HepG2 (cell line): ENCODE measurements at regions not wholly inside any gene's neighbourhood (a gene's known extent, or its start where the extent isn't known, plus 50 kb on each side); places are given as distances from the start of the nearest gene placed in this dataset.

Experiments
- CAMTA2 ChIP-seq: sonication (generic); formaldehyde crosslinking; IDR thresholded peaks from 2 replicates; pipeline ENCODE4 v1.4.0; 2020; ENCODE audit warnings: mild to moderate bottlenecking, missing genetic modification reagents, borderline replicate concordance
- DNMT3B ChIP-seq: conservative IDR thresholded peaks from 2 replicates; pipeline ENCODE4 v1.6.1; 2016; ENCODE audit warnings: missing biosample characterization, control low read depth
- KDM5A ChIP-seq: fragments of 200-600 bp; sonication (generic); IDR thresholded peaks from 2 replicates; pipeline ENCODE4 v1.7.0; 2018; ENCODE audit warnings: antibody characterized with exemption, mild to moderate bottlenecking, low read length, borderline replicate concordance
- MBD4 ChIP-seq: IDR thresholded peaks from 2 replicates; pipeline ENCODE4 v1.6.1; 2012; ENCODE audit warnings: low read length, inconsistent platforms, borderline replicate concordance
- MEIS1 ChIP-seq: sonication (generic); formaldehyde crosslinking; IDR thresholded peaks from 2 replicates; pipeline ENCODE4 v1.9.0; 2021; ENCODE audit warnings: mild to moderate bottlenecking, missing genetic modification reagents, moderate library complexity, borderline replicate concordance
- MZF1 ChIP-seq: sonication (generic); formaldehyde crosslinking; IDR thresholded peaks from 2 replicates; pipeline ENCODE4 v1.8.1; 2023; ENCODE audit warnings: mild to moderate bottlenecking, missing genetic modification reagents, borderline replicate concordance
- NAIF1 ChIP-seq: sonication (generic); formaldehyde crosslinking; IDR thresholded peaks from 2 replicates; pipeline ENCODE4 v1.5.0; 2020; ENCODE audit warnings: mild to moderate bottlenecking, missing genetic modification reagents, borderline replicate concordance
- SMYD3 ChIP-seq: sonication (generic); formaldehyde crosslinking; IDR thresholded peaks from 2 replicates; pipeline ENCODE4 v1.8.1; 2023; ENCODE audit warnings: mild to moderate bottlenecking, missing genetic modification reagents
- ZNF333 ChIP-seq: sonication (generic); formaldehyde crosslinking; IDR thresholded peaks from 2 replicates; pipeline ENCODE4 v1.4.0; 2020; ENCODE audit warnings: mild to moderate bottlenecking, missing genetic modification reagents, borderline replicate concordance
- ZNF367 ChIP-seq: sonication (generic); formaldehyde crosslinking; IDR thresholded peaks from 2 replicates; pipeline ENCODE4 v1.4.0; 2020; ENCODE audit warnings: missing genetic modification reagents, borderline replicate concordance
- ZNF382 ChIP-seq: sonication (generic); formaldehyde crosslinking; IDR thresholded peaks from 2 replicates; pipeline ENCODE4 v1.5.0; 2020; ENCODE audit warnings: missing genetic modification reagents, mild to moderate bottlenecking, borderline replicate concordance
- ZNF44 ChIP-seq: sonication (generic); formaldehyde crosslinking; IDR thresholded peaks from 2 replicates; pipeline ENCODE4 v1.5.1; 2020; ENCODE audit warnings: mild to moderate bottlenecking, missing genetic modification reagents
- ZNF496 ChIP-seq: sonication (generic); formaldehyde crosslinking; IDR thresholded peaks from 2 replicates; pipeline ENCODE4 v1.8.1; 2023; ENCODE audit warnings: mild to moderate bottlenecking, moderate library complexity, missing genetic modification reagents; ENCODE audit not compliant: insufficient replicate concordance
- ZNF556 ChIP-seq: sonication (generic); formaldehyde crosslinking; IDR thresholded peaks from 2 replicates; pipeline ENCODE4 v1.4.0; 2020; ENCODE audit warnings: mild to moderate bottlenecking, missing genetic modification reagents, borderline replicate concordance
- ZNF672 ChIP-seq: sonication (generic); formaldehyde crosslinking; IDR thresholded peaks from 2 replicates; pipeline ENCODE4 v1.8.1; 2022; ENCODE audit warnings: missing genetic modification reagents
- TF ChIP-seq, protein P1 (sequence below): sonication (generic); formaldehyde crosslinking; IDR thresholded peaks from 2 replicates; pipeline ENCODE4 v1.5.1; 2020; ENCODE audit warnings: mild to moderate bottlenecking, missing genetic modification reagents, moderate library complexity
- TF ChIP-seq, protein P2 (sequence below): sonication (generic); formaldehyde crosslinking; IDR thresholded peaks from 2 replicates; pipeline ENCODE4 v1.5.0; 2020; ENCODE audit warnings: missing genetic modification reagents
- TF ChIP-seq, protein P3 (sequence below), 2 experiments: sonication (generic) in 1 of 2; formaldehyde crosslinking in 1 of 2; IDR thresholded peaks; 2 replicates each; pipeline versions ENCODE4 v1.6.1 to v1.9.0; 2014 to 2022; ENCODE audit warnings: antibody characterized with exemption in 1 of 2, borderline replicate concordance in 1 of 2, inconsistent platforms in 1 of 2, low read depth in 1 of 2, missing genetic modification reagents in 1 of 2
- TF ChIP-seq, protein P4 (sequence below): sonication (generic); formaldehyde crosslinking; IDR thresholded peaks from 2 replicates; pipeline ENCODE4 v1.9.0; 2021; ENCODE audit warnings: missing genetic modification reagents, borderline replicate concordance

DNA sequence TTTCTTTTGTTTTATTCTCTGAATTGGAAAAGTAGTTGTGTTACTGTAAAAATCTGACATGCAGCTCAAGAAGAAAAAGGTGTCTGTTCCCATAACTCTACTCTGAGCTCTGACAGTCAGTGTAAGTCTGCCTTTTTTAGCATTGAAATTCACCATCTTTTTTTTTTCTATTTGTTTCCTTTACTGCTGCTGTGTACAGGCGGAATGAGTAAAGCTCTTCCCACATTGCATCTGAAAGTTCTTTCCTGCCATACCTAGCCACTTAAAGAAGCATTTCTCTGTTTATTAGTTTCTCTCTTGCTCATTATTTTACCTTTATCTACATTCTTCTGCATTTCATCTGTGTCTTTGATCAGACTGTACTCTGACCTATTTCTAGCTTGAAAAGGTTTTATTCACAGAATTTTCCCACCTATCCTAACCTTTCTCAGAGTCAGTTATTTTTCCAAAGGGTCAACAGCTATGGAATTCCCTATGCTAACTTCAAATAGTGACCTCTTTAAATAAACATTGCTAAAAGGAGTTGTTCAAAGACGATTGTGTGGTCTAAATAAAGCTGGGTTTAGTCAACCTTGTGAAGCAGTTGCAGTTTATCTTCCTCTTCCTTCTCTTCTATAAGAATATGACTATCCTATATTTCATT, 1303.1 kb upstream of the ZEB2 start (continued):
- TF ChIP-seq NAIF1 (CRISPR knock-in tag) (no peak; the same call in 1 of the 2 replicates), MEIS1 (CRISPR knock-in tag) (no peak), ZNF367 (no peak), ZNF672 (CRISPR knock-in tag) (no peak), ZNF382 (CRISPR knock-in tag) (no peak), MZF1 (no peak), ZNF44 (CRISPR knock-in tag) (peak; percentile 43; the same call in 1 of the 2 replicates), CAMTA2 (CRISPR knock-in tag) (no peak), ZNF333 (CRISPR knock-in tag) (no peak), ZNF556 (CRISPR knock-in tag) (no peak), MBD4 (peak; percentile 97), ZNF496 (no peak), SMYD3 (CRISPR knock-in tag) (peak; percentile 80; the same call in 1 of the 2 replicates), KDM5A (no peak), DNMT3B (CRISPR knock-in tag) (no peak; the same call in 1 of the 2 replicates)
- TF ChIP-seq, protein P1, sequence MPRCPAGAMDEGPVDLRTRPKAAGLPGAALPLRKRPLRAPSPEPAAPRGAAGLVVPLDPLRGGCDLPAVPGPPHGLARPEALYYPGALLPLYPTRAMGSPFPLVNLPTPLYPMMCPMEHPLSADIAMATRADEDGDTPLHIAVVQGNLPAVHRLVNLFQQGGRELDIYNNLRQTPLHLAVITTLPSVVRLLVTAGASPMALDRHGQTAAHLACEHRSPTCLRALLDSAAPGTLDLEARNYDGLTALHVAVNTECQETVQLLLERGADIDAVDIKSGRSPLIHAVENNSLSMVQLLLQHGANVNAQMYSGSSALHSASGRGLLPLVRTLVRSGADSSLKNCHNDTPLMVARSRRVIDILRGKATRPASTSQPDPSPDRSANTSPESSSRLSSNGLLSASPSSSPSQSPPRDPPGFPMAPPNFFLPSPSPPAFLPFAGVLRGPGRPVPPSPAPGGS = no peak
- TF ChIP-seq, protein P2, sequence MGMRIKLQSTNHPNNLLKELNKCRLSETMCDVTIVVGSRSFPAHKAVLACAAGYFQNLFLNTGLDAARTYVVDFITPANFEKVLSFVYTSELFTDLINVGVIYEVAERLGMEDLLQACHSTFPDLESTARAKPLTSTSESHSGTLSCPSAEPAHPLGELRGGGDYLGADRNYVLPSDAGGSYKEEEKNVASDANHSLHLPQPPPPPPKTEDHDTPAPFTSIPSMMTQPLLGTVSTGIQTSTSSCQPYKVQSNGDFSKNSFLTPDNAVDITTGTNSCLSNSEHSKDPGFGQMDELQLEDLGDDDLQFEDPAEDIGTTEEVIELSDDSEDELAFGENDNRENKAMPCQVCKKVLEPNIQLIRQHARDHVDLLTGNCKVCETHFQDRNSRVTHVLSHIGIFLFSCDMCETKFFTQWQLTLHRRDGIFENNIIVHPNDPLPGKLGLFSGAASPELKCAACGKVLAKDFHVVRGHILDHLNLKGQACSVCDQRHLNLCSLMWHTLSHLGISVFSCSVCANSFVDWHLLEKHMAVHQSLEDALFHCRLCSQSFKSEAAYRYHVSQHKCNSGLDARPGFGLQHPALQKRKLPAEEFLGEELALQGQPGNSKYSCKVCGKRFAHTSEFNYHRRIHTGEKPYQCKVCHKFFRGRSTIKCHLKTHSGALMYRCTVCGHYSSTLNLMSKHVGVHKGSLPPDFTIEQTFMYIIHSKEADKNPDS (CRISPR knock-in tag) = no peak
- TF ChIP-seq, protein P3, sequence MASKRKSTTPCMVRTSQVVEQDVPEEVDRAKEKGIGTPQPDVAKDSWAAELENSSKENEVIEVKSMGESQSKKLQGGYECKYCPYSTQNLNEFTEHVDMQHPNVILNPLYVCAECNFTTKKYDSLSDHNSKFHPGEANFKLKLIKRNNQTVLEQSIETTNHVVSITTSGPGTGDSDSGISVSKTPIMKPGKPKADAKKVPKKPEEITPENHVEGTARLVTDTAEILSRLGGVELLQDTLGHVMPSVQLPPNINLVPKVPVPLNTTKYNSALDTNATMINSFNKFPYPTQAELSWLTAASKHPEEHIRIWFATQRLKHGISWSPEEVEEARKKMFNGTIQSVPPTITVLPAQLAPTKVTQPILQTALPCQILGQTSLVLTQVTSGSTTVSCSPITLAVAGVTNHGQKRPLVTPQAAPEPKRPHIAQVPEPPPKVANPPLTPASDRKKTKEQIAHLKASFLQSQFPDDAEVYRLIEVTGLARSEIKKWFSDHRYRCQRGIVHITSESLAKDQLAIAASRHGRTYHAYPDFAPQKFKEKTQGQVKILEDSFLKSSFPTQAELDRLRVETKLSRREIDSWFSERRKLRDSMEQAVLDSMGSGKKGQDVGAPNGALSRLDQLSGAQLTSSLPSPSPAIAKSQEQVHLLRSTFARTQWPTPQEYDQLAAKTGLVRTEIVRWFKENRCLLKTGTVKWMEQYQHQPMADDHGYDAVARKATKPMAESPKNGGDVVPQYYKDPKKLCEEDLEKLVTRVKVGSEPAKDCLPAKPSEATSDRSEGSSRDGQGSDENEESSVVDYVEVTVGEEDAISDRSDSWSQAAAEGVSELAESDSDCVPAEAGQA (IDR thresholded peaks at IDR 0.05; ENCODE audit: low read depth) = no peak
- TF ChIP-seq, protein P3 (CRISPR knock-in tag; IDR thresholded peaks at IDR 0.05; ENCODE audit: borderline replicate concordance) = no peak
- TF ChIP-seq, protein P4, sequence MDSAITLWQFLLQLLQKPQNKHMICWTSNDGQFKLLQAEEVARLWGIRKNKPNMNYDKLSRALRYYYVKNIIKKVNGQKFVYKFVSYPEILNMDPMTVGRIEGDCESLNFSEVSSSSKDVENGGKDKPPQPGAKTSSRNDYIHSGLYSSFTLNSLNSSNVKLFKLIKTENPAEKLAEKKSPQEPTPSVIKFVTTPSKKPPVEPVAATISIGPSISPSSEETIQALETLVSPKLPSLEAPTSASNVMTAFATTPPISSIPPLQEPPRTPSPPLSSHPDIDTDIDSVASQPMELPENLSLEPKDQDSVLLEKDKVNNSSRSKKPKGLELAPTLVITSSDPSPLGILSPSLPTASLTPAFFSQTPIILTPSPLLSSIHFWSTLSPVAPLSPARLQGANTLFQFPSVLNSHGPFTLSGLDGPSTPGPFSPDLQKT = no peak
